Parathyroid adenoma (tissue), 2 donors: ENCODE measurements at regions not wholly inside any gene's neighbourhood (a gene's known extent, or its start where the extent isn't known, plus 50 kb on each side); places are given as distances from the start of the nearest gene placed in this dataset.

Source experiments
- H2AFZ ChIP-seq: fragments of 300-600 bp; sonication (generic); one replicate; pipeline ENCODE4 v1.7.0; 2017; ENCODE audit warnings: antibody characterized with exemption, mild to moderate bottlenecking
- H3K27ac ChIP-seq: fragments of 300-600 bp; sonication (generic); one replicate; pipeline ENCODE4 v1.7.0; 2017
- H3K27me3 ChIP-seq: fragments of 300-600 bp; sonication (generic); one replicate; pipeline ENCODE4 v1.7.0; 2017; ENCODE audit warnings: low read length; ENCODE audit not compliant: control insufficient read depth, insufficient read depth
- H3K36me3 ChIP-seq: fragments of 300-600 bp; sonication (generic); one replicate; pipeline ENCODE4 v1.7.0; 2017; ENCODE audit warnings: low read length; ENCODE audit not compliant: control insufficient read depth, insufficient read depth
- H3K4me1 ChIP-seq: fragments of 300-600 bp; sonication (generic); one replicate; pipeline ENCODE4 v1.7.0; 2017; ENCODE audit warnings: control low read depth
- H3K4me2 ChIP-seq: fragments of 300-600 bp; sonication (generic); one replicate; pipeline ENCODE4 v1.7.0; 2017; ENCODE audit warnings: low read length
- H3K4me3 ChIP-seq: fragments of 300-600 bp; sonication (generic); one replicate; pipeline ENCODE4 v1.7.0; 2017; ENCODE audit warnings: low read depth, low read length
- H3K79me2 ChIP-seq: fragments of 300-600 bp; sonication (generic); one replicate; pipeline ENCODE4 v1.7.0; 2017; ENCODE audit warnings: control low read depth
- H3K9ac ChIP-seq: fragments of 300-600 bp; sonication (generic); one replicate; pipeline ENCODE4 v1.7.0; 2017; ENCODE audit warnings: mild to moderate bottlenecking
- H3K9me3 ChIP-seq: fragments of 300-600 bp; sonication (generic); one replicate; pipeline ENCODE4 v1.7.0; 2017; ENCODE audit warnings: low read length; ENCODE audit not compliant: control insufficient read depth
- TF ChIP-seq, protein P1 (sequence below): fragments of 300-600 bp; sonication (generic); IDR thresholded peaks from one replicate; pipeline ENCODE4 v1.7.0; 2017; ENCODE audit warnings: antibody characterized with exemption, mild to moderate bottlenecking
- donor health status: primary hyperparathyroidism.

GRCh38 chr7:142314281-142314680, 56.4 kb upstream of the PRSS58 start:
- Histone ChIP-seq H3K4me1 (peaks cover 18% of the 10 kb centered on the region), H3K27me3 (no peaks in the 10 kb centered on the region), H3K9me3 (no peaks in the 10 kb centered on the region), H3K4me2 (no peak overlapping the region), H2AFZ (no peak overlapping the region), H3K36me3 (no peaks in the 10 kb centered on the region), H3K79me2 (no peaks in the 10 kb centered on the region), H3K4me3 (no peak overlapping the region), H3K27ac (no peak overlapping the region), H3K9ac (no peak overlapping the region)
- TF ChIP-seq, protein P1, sequence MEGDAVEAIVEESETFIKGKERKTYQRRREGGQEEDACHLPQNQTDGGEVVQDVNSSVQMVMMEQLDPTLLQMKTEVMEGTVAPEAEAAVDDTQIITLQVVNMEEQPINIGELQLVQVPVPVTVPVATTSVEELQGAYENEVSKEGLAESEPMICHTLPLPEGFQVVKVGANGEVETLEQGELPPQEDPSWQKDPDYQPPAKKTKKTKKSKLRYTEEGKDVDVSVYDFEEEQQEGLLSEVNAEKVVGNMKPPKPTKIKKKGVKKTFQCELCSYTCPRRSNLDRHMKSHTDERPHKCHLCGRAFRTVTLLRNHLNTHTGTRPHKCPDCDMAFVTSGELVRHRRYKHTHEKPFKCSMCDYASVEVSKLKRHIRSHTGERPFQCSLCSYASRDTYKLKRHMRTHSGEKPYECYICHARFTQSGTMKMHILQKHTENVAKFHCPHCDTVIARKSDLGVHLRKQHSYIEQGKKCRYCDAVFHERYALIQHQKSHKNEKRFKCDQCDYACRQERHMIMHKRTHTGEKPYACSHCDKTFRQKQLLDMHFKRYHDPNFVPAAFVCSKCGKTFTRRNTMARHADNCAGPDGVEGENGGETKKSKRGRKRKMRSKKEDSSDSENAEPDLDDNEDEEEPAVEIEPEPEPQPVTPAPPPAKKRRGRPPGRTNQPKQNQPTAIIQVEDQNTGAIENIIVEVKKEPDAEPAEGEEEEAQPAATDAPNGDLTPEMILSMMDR = no peak

DNA sequence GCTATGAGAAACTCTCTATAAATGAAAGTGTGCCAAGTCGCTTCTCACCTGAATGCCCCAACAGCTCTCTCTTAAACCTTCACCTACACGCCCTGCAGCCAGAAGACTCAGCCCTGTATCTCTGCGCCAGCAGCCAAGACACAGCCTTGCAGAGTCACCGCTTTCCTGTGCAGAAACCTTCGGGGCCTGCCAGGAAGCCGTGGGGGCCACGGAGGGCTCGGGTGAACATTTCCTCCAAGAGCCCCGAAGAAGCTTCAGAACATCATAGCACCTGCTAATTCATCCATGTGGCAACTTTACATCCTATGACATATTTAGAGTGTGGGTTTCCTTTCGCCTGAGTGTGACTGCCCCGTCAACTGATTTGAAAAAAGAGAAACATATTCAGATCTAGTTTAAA, 55.7 kb upstream of the PRSS58 start:
- no peak overlapping the region for H2AFZ ChIP-seq
- no peak overlapping the region for H3K4me2 ChIP-seq
- H3K9ac ChIP-seq = no peak overlapping the region
- H3K4me3 ChIP-seq = no peak overlapping the region
- no peaks in the 10 kb centered on the region for H3K36me3 ChIP-seq
- peaks cover 11% of the 10 kb centered on the region for H3K4me1 ChIP-seq
- H3K79me2 ChIP-seq = no peaks in the 10 kb centered on the region
- TF ChIP-seq, protein P1 = no peak
- H3K27me3 ChIP-seq = no peaks in the 10 kb centered on the region
- no peak overlapping the region for H3K27ac ChIP-seq
- no peaks in the 10 kb centered on the region for H3K9me3 ChIP-seq

- Histone ChIP-seq H3K27me3 (no peaks in the 10 kb centered on the region), H3K36me3 (no peaks in the 10 kb centered on the region), H3K79me2 (no peaks in the 10 kb centered on the region), H3K4me3 (no peak overlapping the region), H3K9me3 (no peaks in the 10 kb centered on the region), H2AFZ (peak overlapping the region; percentile 3), H3K27ac (no peak overlapping the region), H3K9ac (no peak overlapping the region), H3K4me1 (peaks cover 6% of the 10 kb centered on the region), H3K4me2 (no peak overlapping the region)
- TF ChIP-seq, protein P1 = no peak
Measured at GRCh38 chr7:142311876-142312275, 54.0 kb upstream of the PRSS58 start.

- H3K9ac ChIP-seq = no peak overlapping the region
- H2AFZ ChIP-seq = peak overlapping the region; percentile 9
- H3K27ac ChIP-seq = no peak overlapping the region
- no peak overlapping the region for H3K4me3 ChIP-seq
- H3K4me2 ChIP-seq = no peak overlapping the region
- no peaks in the 10 kb centered on the region for H3K79me2 ChIP-seq
- H3K27me3 ChIP-seq = no peaks in the 10 kb centered on the region
- no peaks in the 10 kb centered on the region for H3K9me3 ChIP-seq
- TF ChIP-seq, protein P1 = no peak
- H3K36me3 ChIP-seq = no peaks in the 10 kb centered on the region
- H3K4me1 ChIP-seq = peaks cover 15% of the 10 kb centered on the region
Measured at GRCh38 chr7:142308918-142309317, 51.1 kb upstream of the PRSS58 start.

DNA sequence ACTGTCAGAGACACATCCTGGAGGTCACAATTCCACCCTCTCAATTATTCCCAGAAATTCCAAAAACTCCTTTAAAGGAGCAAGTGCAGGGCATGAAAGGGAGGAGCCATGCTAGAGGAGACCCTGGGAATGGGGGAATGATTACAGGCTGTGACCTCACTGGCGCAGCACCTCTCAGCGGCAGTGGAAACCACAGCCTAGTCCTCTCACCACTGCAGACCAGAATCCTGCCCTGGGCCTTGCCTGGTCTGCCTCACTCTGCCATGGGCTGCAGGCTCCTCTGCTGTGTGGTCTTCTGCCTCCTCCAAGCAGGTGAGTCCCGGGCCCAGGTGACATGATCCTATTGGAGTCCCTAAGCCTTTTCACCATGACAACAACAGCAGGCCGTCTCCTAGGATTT, 50.5 kb upstream of the PRSS58 start:
- Histone ChIP-seq H2AFZ (peak overlapping the region; percentile 9), H3K9ac (no peak overlapping the region), H3K4me2 (no peak overlapping the region), H3K9me3 (no peaks in the 10 kb centered on the region), H3K4me3 (no peak overlapping the region), H3K79me2 (no peaks in the 10 kb centered on the region), H3K27ac (no peak overlapping the region), H3K36me3 (no peaks in the 10 kb centered on the region), H3K4me1 (peaks cover 20% of the 10 kb centered on the region), H3K27me3 (no peaks in the 10 kb centered on the region)
- TF ChIP-seq, protein P1 = no peak
